Erythroblast (primary cell): ENCODE measurements at regions not wholly inside any gene's neighbourhood (a gene's known extent, or its start where the extent isn't known, plus 50 kb on each side); places are given as distances from the start of the nearest gene placed in this dataset.

Source experiments
- GATA1 ChIP-seq: IDR thresholded peaks from 2 replicates; pipeline ENCODE4 v1.6.1; 2011; ENCODE audit warnings: low read depth, mild to moderate bottlenecking, control low read depth, low read length, moderate library complexity
- POLR2A ChIP-seq: IDR thresholded peaks from 2 replicates; pipeline ENCODE4 v1.6.1; 2011; ENCODE audit warnings: mild to moderate bottlenecking, low read length

- TF ChIP-seq POLR2A (no peak), GATA1 (no peak)
Observed at GRCh38 chr12:108400481-108400880, 61.4 kb upstream of the CMKLR1 start.
